ENCODE measurements at regions not wholly inside any gene's neighbourhood (a gene's known extent, or its start where the extent isn't known, plus 50 kb on each side); places are given as distances from the start of the nearest gene placed in this dataset.

DNA sequence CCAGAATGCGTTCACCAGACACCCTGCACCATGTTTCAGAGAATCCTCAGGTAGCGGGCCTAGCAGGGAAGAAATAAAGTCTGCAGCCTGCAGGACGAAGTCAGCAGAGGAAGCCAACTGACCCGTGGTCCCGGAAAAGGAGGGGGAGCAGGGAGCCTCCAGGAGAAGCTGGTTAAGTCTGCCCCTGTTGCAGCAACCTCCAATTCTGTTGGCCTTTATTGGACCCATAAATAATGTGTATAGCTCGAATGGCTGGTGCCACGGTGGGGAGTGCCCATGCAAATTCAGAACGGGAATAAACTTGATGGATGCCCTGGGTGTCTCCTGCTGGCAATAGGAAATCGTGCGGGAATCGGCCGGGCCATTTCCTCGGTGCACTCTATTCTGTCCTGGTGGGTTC, 254.1 kb downstream of the AJAP1 start:
- TF ChIP-seq SP1 (IDR thresholded peaks at IDR 0.05; ENCODE audit: low read depth) (no peak), TCF7L2 (IDR thresholded peaks at IDR 0.05; ENCODE audit: borderline replicate concordance, extremely low read depth, insufficient read depth, insufficient read length) (no peak), ZNF274 (IDR thresholded peaks at IDR 0.05; ENCODE audit: low read depth, low read length) (no peak), JUND (IDR thresholded peaks at IDR 0.05) (no peak), EZH2phosphoT487 (IDR thresholded peaks at IDR 0.05; ENCODE audit: borderline replicate concordance) (no peak), EGR1 (IDR thresholded peaks at IDR 0.05; ENCODE audit: low read depth) (no peak), ELF1 (IDR thresholded peaks at IDR 0.05; ENCODE audit: borderline replicate concordance, low read depth) (no peak), ZFX (IDR thresholded peaks at IDR 0.05) (no peak), EZH2 (IDR thresholded peaks at IDR 0.05) (no peak), YY1 (IDR thresholded peaks at IDR 0.05; ENCODE audit: extremely low read depth, insufficient replicate concordance, low read depth, low read length) (no peak), RAD21 (IDR thresholded peaks at IDR 0.05; ENCODE audit: low read depth) (no peak), CBX3 (IDR thresholded peaks at IDR 0.05; ENCODE audit: low read depth) (no peak), SIN3A (IDR thresholded peaks at IDR 0.05; ENCODE audit: low read depth) (no peak), SRF (IDR thresholded peaks at IDR 0.05; ENCODE audit: low read depth) (no peak), FOSL1 (IDR thresholded peaks at IDR 0.05; ENCODE audit: low read depth) (no peak)
- TF ChIP-seq, protein P1, sequence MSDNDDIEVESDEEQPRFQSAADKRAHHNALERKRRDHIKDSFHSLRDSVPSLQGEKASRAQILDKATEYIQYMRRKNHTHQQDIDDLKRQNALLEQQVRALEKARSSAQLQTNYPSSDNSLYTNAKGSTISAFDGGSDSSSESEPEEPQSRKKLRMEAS (IDR thresholded peaks at IDR 0.05): no peak
- TF ChIP-seq, protein P2, sequence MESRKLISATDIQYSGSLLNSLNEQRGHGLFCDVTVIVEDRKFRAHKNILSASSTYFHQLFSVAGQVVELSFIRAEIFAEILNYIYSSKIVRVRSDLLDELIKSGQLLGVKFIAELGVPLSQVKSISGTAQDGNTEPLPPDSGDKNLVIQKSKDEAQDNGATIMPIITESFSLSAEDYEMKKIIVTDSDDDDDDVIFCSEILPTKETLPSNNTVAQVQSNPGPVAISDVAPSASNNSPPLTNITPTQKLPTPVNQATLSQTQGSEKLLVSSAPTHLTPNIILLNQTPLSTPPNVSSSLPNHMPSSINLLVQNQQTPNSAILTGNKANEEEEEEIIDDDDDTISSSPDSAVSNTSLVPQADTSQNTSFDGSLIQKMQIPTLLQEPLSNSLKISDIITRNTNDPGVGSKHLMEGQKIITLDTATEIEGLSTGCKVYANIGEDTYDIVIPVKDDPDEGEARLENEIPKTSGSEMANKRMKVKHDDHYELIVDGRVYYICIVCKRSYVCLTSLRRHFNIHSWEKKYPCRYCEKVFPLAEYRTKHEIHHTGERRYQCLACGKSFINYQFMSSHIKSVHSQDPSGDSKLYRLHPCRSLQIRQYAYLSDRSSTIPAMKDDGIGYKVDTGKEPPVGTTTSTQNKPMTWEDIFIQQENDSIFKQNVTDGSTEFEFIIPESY (IDR thresholded peaks at IDR 0.05; ENCODE audit: extremely low read depth, insufficient replicate concordance, low read length): no peak
- TF ChIP-seq, protein P3, sequence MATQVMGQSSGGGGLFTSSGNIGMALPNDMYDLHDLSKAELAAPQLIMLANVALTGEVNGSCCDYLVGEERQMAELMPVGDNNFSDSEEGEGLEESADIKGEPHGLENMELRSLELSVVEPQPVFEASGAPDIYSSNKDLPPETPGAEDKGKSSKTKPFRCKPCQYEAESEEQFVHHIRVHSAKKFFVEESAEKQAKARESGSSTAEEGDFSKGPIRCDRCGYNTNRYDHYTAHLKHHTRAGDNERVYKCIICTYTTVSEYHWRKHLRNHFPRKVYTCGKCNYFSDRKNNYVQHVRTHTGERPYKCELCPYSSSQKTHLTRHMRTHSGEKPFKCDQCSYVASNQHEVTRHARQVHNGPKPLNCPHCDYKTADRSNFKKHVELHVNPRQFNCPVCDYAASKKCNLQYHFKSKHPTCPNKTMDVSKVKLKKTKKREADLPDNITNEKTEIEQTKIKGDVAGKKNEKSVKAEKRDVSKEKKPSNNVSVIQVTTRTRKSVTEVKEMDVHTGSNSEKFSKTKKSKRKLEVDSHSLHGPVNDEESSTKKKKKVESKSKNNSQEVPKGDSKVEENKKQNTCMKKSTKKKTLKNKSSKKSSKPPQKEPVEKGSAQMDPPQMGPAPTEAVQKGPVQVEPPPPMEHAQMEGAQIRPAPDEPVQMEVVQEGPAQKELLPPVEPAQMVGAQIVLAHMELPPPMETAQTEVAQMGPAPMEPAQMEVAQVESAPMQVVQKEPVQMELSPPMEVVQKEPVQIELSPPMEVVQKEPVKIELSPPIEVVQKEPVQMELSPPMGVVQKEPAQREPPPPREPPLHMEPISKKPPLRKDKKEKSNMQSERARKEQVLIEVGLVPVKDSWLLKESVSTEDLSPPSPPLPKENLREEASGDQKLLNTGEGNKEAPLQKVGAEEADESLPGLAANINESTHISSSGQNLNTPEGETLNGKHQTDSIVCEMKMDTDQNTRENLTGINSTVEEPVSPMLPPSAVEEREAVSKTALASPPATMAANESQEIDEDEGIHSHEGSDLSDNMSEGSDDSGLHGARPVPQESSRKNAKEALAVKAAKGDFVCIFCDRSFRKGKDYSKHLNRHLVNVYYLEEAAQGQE (IDR thresholded peaks at IDR 0.05; ENCODE audit: low read depth): no peak
- intact Hi-C loops (cut with micrococcal nuclease): no loop called here
- H3K27ac ChIP-seq (ENCODE audit: low read depth, low read length): no peak overlapping the region
- no peaks in the 10 kb centered on the region for H3K27me3 ChIP-seq (ENCODE audit: insufficient read depth, low read length)
- H3K9ac ChIP-seq (ENCODE audit: low read length): no peak overlapping the region
- H3K9me3 ChIP-seq (ENCODE audit: control insufficient read depth in 1 of 2, insufficient read depth in 1 of 2, low read depth in 1 of 2, low read length in 2 of 2): peaks cover 0 to 8% of the 10 kb centered on the region in 2 experiments; a peak in 1 of 4 replicates
- no peak overlapping the region for H3K4me2 ChIP-seq (ENCODE audit: low read length)
- H4K20me1 ChIP-seq (ENCODE audit: insufficient read depth): no peaks in the 10 kb centered on the region
- no peak overlapping the region for H2AFZ ChIP-seq (ENCODE audit: low read depth, low read length, poor library complexity, severe bottlenecking)
- BruUV-seq (replicated peaks): no TSS peak
- ChIA-PET POLR2A (no interaction called here), RAD21 (ENCODE audit: low non-redundant PET in 1 of 2, low total read pairs in 2 of 2, uncharacterized antibody in 2 of 2, unreplicated experiment in 2 of 2) (no interaction called here), CTCF (no interaction called here)
- no peaks in the 10 kb centered on the region for H3K36me3 ChIP-seq (ENCODE audit: control insufficient read depth in 1 of 2, insufficient read depth in 2 of 2, low read length in 2 of 2)
- no peaks in the 10 kb centered on the region for H3K9me2 ChIP-seq (ENCODE audit: insufficient read depth)
- H3K4me1 ChIP-seq (ENCODE audit: control insufficient read depth in 1 of 2, insufficient read depth in 2 of 2, low read length in 2 of 2): no peaks in the 10 kb centered on the region
- no peak overlapping the region for H3K4me3 ChIP-seq (replicated peaks in 1 of 2; ENCODE audit: low read depth in 1 of 2, low read length in 2 of 2)
- no peak for DNase-seq (ENCODE audit: low read depth, low spot score)
- no peak for ATAC-seq
- H3K79me2 ChIP-seq (ENCODE audit: insufficient read depth, low read length): no peaks in the 10 kb centered on the region

Data from HCT116 (cell line).